CD4-positive, alpha-beta T cell treated with Interferon alpha-2 for 1 hour (primary cell): ENCODE measurements at regions not wholly inside any gene's neighbourhood (a gene's known extent, or its start where the extent isn't known, plus 50 kb on each side); places are given as distances from the start of the nearest gene placed in this dataset.
"Not testable (repeated sequence)": the region's sequence is repeated elsewhere in the genome, so short reads cannot be mapped to it uniquely, and the experiment has no call there.

Experiments used
- DNase-seq, 2 donors: peaks; one replicate each; pipeline ENCODE4 v3.0.0-alpha.2; 2020 to 2022

DNA sequence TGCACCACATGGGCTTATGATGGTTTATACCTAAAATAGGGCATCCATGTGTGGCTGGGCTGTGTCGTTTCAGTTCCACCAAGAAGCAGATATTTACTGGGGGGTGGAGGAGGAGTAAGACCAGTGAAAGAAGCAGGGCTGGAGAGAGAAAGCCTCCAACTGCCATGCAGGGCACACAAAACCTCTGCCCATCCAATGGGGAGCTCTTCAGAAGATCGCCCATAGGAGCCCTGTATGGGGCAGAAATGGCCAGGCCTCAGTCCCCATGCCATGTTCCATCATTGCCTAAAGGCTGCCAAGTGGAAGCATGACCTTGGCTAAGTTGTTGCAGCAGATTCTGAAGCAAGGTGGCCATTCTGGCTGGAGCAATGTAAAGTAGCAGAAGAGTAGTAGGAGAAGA is 277.0 kb downstream of the MEX3B start:
- no peak for DNase-seq

- no peak for DNase-seq
Observed at GRCh38 chr15:81766829-81767475, 278.9 kb downstream of the MEX3B start.

GRCh38 chr15:81765816-81766215 is 280.0 kb downstream of the MEX3B start:
- no peak for DNase-seq

DNA sequence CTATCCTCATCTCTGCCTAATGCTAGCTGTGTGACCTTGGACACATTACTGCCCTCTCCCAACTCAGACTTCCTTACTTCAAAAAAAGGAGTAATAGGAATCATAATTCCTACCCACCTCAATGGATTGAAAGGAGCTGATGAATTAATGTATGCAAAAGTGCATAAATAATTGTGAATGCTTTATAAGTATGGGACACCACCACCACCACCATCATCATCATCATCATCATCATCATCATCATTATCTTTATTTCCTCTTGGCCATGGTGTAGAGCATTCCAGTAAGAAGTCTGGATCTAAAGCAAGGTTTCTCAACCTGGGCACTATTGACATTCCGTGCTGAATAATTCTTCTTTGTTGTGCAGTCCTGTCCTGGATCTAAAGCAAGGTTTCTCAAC is 282.5 kb downstream of the MEX3B start:
- DNase-seq, result no peak

DNA sequence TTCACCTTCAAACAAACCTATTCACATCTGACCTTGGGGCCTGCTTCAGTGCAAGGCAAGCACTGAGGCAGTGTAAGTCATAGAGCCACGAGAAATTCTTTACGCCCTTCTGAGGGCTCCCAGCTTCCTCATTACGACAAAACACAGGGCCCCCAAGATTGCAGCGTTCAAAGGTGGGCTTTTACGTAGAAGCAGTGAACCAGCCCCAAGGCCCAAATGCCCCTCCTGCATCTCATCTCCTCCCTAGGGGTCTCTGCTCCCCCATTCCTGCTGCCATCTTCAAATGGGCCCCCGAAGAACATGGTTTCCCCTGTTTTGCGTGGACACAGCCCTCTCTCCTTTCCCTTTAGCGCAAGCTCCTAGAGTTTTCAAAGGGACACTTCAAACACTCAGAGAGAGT is 285.1 kb downstream of the MEX3B start:
- DNase-seq, result no peak

- no peak for DNase-seq
Observed at GRCh38 chr15:81758818-81759284, 287.0 kb downstream of the MEX3B start.

DNA sequence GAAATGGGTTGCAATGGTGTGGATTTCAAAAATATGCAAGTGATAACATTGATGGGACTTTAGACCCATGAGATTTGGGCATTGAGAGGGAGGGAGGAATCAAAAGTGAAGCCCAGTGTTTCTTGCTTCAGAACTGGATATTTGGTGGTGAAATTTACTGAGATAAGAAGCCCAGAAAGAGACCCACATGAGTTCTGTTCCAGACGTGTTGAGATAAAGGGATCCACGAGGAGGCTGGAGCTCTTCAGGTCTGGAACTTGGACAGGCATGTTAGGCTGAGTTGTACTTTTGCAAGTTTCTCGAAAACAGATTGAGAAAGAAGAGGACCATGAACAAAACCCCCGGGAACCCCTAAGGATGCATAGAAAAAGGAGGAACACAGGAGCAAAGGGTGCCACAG is 290.2 kb downstream of the MEX3B start:
- no peak for DNase-seq

GRCh38 chr15:81754078-81754477 is 291.7 kb downstream of the MEX3B start:
- DNase-seq, result no peak

DNA sequence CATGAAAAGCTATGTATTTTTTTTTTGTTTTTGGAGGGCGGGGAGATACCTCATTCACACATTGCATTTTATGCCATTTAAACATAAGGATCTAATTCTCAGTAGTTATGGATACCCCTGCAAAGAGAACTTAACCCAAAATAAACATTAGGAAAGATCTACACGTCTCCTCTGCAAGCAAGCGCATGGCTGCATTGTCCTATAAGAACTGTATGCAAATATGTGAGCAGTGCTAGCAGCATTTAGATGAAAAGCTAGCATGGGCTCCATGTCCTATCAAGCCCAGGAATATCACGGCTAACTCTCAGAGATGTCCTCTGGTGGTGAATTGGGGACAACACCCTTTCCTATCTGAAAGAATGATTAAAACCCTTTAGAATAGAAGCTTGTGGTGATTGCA is 292.8 kb downstream of the MEX3B start:
- no peak for DNase-seq

DNA sequence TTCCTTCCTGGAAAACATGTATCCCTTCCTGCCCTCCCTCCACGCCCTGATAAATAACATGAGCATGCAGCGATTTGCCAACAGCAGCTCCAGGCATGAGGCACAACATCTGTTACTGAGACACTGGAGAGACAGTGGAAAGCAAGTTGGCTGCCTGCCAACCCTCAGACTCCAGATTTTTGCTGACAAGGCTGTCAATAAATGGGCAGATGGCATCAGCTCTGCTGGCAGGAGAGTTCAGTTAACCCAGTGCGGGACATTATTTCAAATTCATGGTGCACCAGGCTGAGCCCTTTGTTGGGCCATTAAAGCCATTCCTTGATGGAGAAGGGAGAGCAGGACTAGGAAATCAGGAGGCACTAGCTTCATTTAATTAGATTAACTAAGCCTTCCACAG is 293.3 kb downstream of the MEX3B start:
- DNase-seq, result no peak

DNA sequence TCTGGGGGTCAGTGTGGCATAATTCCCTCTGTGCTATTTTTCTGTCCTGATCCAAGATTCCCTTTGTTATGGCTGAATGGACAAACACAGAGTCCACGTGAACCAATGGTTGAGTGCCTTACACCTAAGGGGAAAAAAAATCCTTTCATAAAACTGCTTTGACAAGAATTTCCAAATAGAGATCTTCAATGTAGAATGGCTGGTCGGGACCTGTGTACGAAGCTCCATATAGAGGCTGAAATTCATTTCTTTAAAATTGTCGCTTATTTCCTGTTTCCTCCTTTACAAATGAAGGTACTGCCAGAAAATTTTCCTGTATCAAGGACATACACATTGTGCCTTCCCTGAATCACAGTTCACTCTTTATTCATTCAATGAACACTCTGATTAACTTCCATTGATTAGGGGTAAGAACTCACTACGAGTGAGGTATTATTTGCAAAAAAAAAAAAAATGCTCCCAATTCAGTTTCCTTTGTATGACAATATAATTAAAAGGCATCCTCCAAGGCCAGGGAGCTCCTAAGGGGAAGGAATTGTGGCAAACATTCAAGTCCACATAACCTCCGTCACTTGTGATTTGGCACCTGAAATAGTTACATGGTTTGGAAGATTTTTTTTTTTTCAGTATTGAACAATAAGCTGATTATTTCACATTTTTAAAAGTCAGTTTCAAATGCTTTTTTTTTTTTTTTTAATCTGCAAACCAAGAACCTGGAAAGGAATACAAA is 293.8 kb downstream of the MEX3B start:
- no peak for DNase-seq

DNA sequence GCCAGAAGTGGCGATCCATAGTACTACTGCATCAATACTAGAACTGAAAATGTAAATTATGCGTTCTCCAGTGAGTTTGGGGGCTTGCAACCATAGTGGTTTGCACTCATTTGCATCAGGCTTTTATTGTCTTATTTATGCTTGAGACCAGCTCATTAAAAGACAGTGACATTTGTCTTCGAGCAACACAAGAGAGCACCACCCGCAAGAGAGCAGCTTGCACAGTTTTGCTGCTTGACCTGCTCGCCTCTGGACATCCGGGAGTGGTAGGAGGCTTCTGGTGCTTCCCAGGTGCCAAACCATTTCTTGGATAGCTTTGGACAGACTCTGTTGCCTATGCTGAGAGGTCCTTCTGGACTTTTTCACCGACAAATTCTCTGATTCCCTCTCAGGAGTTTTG is 294.6 kb downstream of the MEX3B start:
- no peak for DNase-seq

- no peak for DNase-seq
Observed at GRCh38 chr15:81749716-81750375, 296.0 kb downstream of the MEX3B start.

- DNase-seq, result no peak
Observed at GRCh38 chr15:81747482-81747881, 298.3 kb downstream of the MEX3B start.

GRCh38 chr15:81747026-81747425 is 298.8 kb downstream of the MEX3B start:
- no peak for DNase-seq

DNA sequence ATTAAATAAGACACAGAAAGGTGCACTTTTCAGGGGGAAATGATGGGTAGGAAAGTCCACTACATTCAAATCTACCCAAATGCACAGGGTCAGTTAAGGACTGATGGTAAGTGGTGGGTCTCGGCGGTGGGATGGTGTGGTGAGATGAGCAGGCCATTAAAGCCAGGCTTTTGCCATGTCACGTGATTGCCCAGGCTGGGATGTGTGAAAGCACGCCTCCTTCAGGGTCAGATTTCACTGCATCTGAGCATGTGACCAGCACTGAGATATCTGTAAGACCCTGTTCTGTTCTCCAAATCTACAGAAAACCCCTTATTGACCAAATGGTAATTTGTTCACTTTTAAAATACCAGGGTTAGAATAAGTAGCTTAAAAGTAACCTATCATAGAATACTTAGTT is 301.5 kb downstream of the MEX3B start:
- no peak for DNase-seq

DNA sequence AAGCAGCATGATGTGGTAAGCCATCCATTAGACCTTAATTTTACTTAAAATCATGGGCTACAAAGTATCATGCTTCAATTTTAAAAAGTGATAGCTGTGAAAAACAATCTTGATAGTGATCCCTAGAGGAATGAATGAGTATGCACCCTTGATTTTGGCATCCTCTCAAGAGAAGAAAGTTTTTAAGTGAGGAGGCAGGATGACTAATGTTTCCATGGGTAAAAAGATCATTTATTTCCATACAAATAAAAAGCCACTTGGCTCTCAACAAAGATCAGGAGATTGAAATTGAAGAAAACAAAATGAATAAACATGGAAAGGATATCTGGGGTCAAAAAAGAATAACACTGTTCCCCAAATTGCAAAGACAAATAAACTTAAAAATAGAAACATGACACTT is 305.4 kb downstream of the MEX3B start:
- DNase-seq, result no peak

- no peak for DNase-seq
Observed at GRCh38 chr15:81729340-81729739, 316.5 kb downstream of the MEX3B start.

DNA sequence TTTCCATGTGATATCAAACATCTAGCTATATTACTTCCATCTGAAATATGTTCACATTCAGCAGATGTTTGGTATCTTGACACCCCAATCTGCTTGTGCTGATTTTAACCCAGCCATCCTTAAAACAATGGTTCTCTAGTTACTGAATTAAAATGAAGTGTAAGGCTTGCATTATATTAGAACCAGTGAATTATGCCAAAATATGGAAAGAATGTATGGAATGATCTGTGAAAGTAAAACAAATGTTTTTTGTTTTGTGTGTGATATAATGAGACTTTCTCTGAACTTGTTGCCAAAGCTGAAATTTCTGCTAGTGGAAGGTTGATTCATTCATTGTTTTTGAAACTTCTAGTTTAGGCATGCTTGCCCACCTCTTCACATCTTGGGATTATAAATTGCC is 317.1 kb downstream of the MEX3B start:
- DNase-seq, result no peak

GRCh38 chr15:81725590-81725989 is 320.2 kb downstream of the MEX3B start:
- DNase-seq, result no peak

- DNase-seq, result no peak
Observed at GRCh38 chr15:81724536-81724935, 321.3 kb downstream of the MEX3B start.

DNA sequence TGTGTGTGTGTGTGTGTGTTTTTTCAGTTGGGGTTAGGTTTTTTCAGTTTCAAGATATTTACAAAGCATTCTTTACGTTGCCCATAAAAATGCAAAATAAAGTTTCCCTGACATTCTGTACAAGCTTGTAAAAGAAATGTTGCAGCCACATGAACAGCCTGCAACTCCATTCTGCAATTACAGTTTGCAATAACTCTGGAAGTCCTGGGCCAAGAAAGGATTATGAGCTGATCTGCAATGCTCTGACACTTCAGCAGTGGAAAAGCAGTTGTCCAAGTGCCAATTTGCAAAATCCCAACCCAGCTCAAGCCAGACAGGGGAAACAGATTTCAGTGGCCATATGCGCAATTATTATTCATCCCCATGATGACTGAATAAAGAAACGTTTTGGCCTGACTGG is 322.1 kb downstream of the MEX3B start:
- DNase-seq, result no peak

- no peak for DNase-seq
Observed at GRCh38 chr15:81723113-81723651, 322.6 kb downstream of the MEX3B start.

- DNase-seq, result not testable (repeated sequence)
Observed at GRCh38 chr15:81716468-81716867, 329.4 kb downstream of the MEX3B start.
